SH-SY5Y (cell line): ENCODE measurements at regions not wholly inside any gene's neighbourhood (a gene's known extent, or its start where the extent isn't known, plus 50 kb on each side); places are given as distances from the start of the nearest gene placed in this dataset.

Experiments used
- GATA2 ChIP-seq: IDR thresholded peaks from 2 replicates; pipeline ENCODE4 v1.6.1; 2011; ENCODE audit warnings: mild to moderate bottlenecking, low read depth, low read length
- GATA3 ChIP-seq: IDR thresholded peaks from 2 replicates; pipeline ENCODE4 v1.6.1; 2011; ENCODE audit warnings: low read depth, mild to moderate bottlenecking, low read length, moderate library complexity

DNA sequence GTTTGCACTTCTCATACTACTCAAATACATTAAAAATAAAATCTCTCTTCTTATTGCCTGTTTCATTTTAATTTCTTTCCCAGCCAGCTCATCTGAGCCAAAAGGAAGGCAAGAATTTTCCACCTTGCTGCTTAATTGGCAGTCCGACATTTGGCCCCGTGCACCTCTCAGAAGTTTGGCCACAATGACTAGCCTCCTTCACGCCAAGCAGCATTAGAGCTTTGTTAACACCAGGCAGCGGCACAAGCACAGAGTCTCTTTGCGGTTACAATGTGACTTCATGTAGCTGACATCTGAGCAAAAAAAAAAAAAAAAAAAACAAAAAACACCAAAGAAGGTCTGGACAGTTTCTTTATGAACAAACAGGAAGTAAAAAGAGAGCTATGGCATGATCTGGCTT, 248.9 kb downstream of the OSR1 start:
- TF ChIP-seq GATA2 (no peak), GATA3 (no peak)
